ENCODE measurements at regions not wholly inside any gene's neighbourhood (a gene's known extent, or its start where the extent isn't known, plus 50 kb on each side); places are given as distances from the start of the nearest gene placed in this dataset.

DNA sequence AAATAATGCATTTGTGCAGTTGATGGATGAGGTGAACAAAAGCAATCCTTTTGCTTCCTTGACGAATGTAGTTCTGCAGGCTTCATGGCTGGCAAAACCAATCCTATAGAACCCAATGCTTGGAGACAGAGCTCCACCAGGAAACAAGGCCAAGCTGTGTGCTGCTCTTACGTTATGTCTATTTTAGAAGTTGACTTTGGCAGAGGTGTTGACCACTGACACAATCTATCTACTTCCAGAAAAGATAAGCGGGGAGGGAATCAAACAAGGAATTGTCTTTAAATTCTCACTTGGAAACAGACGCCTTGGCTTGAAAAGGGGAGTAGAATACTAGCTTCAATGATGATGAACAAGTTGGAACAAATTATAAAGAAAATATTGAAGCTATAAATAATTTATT lies 211.2 kb downstream of the SETD4 start:
- DNase-seq (ENCODE audit: low read depth in 2 of 2), result no peak

DNA sequence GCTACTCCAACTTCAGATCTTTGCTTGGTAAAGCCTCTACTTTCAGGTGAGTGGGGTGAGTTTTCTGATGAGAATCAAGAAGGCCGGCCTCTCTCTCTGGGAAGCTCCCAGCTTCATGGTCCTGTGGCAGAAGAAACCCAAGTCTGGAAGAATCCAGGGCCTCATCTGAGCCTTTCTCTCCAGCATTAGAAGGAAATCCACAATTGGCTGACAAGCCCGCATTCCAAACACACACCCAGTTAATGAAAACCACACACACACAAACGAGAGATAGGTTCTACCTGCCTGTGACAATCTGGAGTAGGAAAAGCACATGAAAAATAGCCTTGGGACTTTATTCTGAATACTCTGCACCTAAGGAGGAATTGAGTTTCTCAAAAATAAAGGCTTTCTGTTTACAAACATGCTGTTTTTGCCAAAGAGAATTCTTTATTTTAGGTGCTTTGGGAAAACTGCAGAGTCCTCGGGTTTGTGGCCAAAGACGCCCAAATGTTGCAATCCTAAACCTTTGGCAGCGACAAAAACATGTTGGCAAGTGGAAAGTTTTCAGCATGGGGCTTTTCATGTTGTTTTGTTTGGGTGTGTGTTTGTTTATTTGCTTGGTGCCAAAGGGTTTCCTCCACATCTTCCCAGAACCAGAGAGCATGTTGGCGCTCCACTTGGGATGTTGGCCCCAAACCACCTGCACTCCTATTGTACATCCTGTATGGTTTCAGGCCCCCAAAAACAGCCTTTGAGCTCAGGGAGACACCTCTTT lies 216.2 kb downstream of the SETD4 start:
- no peak for DNase-seq (ENCODE audit: low read depth in 2 of 2)

DNA sequence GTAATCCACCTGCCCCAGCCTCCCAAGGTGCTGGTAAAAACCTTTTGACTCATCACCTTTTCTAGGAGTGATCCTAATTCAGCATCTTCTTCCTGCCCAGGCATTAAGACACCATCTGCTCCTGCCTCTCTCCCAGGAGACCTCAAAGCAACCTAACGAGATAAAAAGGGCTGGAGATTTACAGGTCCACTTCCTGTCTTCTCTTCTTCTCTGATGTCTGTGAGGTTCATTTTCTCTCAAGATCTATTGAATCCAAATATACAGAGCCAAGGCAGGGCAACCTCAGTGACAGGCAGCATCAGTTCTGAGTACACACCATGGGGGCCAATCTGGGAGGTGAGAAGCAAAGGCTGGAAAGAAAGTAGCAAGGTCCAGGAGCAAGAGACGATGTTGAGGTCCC lies 219.4 kb downstream of the SETD4 start:
- no peak for DNase-seq (ENCODE audit: low read depth in 2 of 2)

DNA sequence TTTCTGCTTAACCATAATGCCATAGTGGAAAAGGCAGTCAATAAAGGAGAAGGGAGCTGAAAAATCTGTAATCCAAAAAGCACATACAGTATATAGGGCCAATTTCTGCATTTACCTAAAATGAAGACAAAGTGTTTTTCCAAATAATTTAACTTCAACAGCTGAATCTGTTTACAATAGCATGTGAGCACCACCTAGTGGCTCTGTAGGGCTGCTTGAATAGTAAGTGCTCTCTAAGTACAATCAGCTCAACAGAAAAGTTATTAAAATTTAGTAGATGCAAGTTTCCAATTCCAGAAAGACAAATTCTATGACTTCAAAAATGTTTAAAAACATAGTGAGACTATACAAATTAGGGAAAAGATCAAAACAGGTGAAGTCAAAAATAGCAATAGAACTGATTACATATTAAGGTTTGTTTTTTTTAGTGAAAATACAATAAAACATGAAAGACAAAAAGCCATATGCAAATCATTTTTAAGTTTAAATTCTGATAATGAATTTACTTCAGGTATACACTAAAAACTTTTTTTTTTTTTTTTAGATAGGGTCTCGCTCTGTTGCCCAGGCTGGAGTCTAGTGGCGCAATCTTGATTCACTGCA lies 220.0 kb downstream of the SETD4 start:
- DNase-seq (ENCODE audit: low read depth in 2 of 2), result peak; percentile 64 to 66

DNA sequence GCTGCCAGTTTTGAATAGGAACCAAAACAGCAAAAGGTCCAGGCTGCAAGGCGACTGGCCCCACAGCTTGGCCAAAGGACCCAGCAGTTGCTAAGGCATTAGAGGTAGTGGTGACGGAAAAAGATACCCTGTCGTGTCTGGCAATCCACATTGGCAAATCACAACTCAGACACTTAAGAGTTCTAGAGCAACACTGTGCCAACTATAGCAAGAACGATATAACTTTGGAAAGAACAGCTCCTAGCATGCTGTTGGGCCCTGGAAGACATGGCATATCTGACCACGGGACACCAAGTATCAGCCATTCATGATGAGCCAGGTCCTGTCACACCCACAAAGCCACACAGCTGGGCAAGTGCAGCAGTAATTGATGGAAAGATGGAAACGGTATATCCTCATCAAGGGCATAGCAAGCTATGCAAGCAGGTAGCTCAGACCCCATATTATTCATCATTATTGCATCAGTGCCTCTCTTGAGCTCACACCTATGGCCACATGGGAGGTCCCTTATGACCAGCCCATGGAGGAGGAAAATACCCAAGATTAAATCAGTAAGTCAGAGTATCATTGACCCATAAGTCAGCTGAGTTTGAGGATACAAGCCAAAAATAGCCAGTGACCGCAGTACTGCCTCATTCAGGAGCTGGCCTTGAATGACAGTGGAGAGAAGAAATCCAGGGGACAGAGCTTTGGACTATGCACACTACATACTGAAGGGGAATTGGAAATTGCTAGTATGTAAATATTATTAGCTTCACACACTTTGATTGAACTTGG lies 221.2 kb downstream of the SETD4 start:
- DNase-seq (ENCODE audit: low read depth in 2 of 2), result no peak

DNA sequence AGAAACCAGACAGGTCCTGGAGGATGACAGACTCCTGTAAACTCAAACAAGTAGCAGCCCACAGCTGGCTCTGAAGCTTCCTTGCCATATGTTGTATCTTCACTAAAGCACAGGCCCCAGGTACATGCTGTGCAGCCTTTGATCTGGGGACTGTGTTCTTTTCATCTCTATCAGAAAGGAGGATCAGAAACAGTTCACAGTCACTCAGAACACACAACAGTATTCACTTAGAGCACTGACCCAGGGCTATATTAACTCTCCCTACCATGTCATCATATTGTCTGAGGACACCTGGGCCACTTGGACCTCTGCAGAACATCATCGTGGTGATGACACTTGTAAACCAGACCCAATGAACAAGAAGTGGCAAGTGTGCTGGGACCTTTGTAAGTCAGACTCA lies 222.0 kb downstream of the SETD4 start:
- no peak for DNase-seq (ENCODE audit: low read depth in 2 of 2)

DNA sequence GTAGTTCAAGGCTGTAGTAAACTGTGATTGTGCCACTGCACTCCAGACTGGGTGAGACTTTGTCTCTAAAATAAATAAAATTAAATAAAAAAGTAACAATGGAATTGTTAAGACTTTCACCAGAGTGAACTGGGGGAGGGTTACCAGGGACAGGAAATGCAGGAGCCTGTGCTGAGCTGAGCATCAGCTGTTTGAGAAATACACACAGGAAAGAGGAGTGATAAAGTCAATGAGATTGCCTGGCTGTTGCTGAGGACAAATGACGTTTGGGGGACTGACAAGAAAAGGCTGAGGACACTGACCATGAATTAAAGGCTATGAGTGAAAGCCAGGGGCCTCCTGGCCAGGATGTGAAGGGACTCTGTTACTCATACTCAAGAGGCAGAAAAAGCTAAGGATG lies 226.3 kb downstream of the SETD4 start:
- no peak for DNase-seq (ENCODE audit: low read depth in 2 of 2)

DNA sequence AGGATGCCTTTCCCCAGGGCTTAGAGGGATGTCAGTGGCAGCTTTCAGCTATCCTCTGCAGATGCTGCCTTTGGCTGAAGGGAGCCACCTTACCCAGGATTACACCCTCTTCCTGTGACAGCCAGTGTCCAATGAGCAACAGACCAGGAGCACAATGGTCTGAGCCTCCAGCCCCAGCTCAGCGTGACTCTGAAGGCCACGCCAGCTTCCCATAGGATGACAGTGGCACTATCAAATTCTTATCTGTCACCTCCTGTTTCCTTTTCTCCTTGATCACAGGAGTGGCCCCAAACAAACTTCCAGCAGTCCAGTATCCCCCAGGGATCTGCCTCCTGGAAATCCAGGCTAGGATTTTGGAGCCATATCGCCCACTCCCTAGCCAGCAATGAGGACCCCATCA lies 226.9 kb downstream of the SETD4 start:
- no peak for DNase-seq (ENCODE audit: low read depth in 2 of 2)

DNA sequence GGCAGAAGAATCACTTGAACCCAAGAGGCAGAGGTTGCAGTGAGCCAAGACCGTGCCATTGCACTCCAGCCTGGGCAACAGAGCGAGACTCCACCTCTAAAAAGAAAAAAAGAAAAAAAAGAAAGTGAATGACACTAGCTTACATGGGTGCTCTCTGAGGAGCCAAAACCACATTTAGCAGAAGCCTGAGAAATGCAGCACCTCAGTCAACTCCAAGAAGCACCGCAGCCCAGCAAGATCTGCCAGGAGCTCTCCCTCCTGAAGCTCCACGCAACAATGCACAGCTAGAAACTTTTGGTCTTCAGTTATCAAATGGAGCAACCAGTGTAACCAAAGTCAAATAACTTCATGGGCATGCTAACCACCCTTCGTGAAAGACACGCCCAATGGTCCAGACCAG lies 229.1 kb downstream of the SETD4 start:
- no peak for DNase-seq (ENCODE audit: low read depth in 2 of 2)

DNA sequence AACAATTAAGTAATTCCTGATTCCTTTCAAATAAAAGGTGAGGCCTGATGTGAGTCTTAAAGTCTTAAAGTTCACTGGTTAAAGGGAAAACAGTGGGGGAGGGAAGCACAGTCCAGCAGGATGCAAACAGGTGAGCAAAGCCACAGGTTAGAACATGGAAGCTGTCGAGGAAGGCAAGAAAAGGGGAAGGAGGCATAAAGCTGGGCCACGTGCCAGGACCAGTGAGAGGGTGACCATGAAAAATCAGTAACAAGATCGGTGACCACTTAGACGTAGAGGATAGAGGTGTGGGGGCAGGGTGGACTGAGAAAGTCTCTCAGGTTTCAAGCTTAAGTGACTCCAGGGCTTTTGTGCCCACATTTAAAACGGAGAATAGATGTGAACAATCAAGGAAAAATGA lies 231.3 kb downstream of the SETD4 start:
- no peak for DNase-seq (ENCODE audit: low read depth in 2 of 2)

DNA sequence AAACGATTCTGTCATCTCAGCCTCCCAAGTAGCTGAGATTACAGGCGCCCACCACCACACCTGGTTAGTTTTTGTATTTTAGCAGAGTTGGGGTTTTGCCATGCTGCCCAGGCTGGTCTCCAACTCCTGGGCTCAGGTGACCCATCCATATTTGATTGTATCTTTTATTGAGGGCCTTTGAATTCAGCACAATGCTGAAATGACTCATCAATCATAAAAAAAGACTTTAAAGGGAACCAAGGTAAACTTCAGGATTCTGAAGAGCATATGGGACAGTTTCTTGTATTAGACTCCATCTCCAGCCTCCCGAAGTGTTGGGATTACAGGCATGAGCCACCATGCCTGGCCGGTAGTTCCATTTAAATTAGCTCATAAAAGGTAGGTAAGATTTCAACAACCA lies 232.2 kb downstream of the SETD4 start:
- DNase-seq (ENCODE audit: low read depth in 2 of 2), result no peak

DNA sequence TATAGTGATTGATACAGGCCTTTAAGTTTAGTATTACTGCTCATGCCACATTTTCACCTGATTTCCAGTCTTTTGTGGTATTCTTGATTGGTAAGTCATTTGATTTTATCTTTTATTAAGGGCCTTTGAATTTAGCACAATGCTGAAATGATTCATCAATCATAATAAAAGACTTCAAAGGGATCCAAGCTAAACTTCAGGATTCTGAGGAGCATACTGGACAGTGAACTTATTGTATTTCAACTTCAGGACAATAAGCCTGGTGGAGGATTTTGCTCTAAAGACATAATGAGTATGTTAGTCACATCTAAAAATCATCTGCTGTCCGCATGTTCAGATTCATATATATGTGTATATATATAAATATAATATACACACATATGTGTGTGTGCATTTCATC lies 233.3 kb downstream of the SETD4 start:
- DNase-seq (ENCODE audit: low read depth in 2 of 2), result no peak

DNA sequence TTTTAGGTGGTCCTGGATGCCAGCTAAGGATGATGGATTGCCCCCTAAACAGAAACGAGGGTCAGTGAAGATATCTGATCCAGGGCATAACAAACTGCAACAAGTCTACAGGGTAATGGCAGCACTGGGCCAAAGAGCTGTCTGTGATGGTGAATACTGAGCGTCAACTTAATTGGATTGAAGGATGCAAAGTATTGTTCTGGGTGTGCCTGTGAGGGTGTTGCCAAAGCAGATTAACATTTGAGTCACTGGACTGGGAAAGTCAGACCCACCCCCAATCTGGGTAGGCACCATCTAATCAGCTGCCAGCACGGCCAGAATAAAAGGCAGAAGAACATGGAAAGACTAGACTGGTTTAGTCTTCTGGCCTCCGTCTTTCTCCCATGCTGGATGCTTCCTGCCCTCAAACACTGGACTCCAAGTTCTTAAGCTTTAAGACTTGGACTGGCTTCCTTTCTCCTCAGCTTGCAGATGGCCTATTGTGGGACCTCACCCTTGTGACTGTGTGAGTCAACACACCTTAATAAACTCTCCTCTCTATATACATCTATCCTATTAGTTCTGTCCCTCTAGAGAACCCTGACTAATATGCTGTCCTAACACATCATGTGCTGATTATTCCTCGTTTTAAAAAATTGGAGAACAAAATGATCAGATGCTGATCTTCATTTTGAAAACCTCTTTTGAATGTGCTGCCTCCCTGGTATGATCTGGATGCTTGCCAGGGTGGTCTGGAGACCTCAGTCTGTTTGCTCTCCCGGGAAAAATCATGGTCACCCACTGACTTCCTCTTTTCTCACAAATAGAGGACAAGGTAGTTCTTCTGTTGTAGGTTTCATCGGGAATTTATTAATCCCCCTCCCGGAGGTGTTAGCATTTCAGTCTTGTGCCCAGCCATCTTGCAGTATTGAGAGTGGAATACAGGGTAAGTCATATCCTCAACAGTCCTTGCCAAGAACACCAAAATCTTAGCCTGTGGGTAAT lies 234.7 kb downstream of the SETD4 start:
- DNase-seq (ENCODE audit: low read depth in 2 of 2), result no peak

DNA sequence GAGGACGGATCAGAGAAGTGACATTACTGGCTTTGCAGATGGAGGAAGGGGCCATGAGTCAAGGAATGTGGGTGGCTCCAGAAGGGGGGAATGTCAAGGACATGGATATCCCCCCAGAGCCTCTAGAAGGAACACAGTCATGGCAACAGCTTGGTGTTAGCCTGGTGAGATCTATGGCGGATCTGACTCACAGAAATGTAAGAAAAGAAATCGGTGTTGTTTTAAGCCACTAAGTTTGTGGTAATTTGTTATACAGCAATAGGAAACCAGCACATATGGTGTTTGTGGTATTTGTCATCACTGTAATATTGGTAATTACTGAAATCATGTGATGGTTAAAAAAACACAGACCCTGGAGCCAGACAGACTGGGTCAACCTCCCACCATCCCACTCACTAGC lies 236.2 kb downstream of the SETD4 start:
- peak in 1 of 2 experiments; percentile 9 for DNase-seq (ENCODE audit: low read depth in 2 of 2)

DNA sequence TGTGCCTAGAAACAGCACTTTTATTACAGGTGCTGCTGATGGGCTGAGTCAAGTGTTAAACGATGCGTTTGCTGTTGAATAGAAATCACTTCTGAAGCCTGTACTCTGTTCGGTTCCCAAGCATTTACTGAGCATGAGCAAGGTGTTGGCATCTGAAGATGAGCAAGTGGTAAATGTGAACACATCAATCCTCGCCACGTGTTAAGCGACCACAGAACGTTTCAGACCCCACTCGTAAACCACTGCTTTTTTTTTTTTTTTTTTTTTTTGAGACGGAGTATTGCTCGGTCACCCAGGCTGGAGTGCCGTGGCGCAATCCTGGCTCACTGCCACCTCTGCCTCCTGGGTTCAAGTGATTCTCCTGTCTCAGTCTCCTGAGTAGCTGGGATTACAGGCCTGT lies 241.2 kb downstream of the SETD4 start:
- DNase-seq (ENCODE audit: low read depth in 2 of 2), result no peak

DNA sequence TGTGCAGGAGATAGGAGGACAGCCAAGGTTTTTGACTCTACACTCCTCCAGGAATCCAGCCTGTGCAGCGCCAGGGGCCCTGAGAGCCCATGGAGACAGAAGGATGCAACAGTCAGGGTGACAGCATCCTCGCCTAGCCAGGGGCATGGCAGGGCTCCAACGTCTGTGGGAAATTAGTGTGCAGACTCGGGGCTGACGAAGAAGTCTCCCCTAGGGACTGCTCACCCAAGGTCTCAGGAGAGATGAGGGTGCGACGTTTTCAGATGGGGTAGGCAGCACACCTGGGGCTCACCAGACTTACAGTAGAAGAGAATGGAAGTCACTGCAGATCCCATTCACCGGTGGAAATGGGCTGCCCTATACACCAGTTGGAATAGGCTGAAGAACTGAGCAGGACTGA lies 241.7 kb downstream of the SETD4 start:
- DNase-seq (ENCODE audit: low read depth in 2 of 2), result no peak

DNA sequence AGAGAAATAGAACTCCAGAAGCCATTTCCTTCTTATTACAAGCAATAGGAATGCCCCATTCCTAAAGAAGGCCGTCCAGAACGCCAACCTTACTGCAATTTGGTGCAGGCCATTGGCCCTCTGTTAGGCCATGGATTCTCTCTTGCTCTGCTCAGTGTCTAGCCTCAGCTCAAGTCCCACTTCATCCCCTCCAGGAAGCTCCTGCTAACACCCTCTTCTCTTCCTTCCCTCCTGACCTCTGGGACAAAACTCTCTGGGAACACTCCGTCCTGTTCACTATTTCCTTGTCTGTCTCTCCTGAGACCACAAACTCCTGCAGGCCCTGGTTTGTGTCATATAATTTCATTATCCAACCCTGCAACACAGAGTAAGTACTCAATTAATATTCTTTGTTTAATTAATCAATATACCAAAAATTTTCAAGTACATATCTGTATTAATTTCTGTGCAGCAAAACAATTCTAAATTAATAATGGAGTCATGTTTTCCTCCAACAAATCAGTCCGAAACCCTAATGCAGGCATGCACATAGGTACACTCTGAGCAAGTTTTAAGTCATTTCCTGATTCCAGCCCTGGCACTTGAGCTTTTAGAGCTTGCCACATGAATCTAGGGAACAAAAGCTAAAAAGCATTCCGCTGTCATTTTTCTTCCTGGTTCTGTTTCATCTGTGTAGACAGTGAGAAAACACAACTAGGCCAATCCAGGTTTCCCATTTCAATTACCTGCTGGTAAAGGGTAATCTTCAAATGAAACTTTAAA lies 245.3 kb downstream of the SETD4 start:
- DNase-seq (ENCODE audit: low read depth in 2 of 2), result no peak

DNA sequence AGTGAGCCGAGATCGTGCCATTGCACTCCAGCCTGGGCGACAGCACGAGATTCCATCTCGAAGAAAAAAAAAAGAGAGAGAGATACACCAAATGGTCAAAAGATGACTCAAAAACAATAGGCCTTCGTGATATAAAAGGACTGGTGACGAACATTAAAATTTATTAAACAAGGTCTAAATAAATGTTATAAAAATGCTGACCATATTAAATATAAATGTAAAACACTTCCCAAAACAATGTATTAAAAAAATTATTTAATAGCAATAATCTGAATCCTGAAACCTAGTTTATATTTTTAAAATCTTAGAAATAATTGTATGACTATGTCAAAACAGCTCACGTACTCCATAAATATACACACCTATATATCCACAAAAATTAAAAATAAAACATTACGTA lies 247.6 kb downstream of the SETD4 start:
- DNase-seq (ENCODE audit: low read depth in 2 of 2), result no peak

DNA sequence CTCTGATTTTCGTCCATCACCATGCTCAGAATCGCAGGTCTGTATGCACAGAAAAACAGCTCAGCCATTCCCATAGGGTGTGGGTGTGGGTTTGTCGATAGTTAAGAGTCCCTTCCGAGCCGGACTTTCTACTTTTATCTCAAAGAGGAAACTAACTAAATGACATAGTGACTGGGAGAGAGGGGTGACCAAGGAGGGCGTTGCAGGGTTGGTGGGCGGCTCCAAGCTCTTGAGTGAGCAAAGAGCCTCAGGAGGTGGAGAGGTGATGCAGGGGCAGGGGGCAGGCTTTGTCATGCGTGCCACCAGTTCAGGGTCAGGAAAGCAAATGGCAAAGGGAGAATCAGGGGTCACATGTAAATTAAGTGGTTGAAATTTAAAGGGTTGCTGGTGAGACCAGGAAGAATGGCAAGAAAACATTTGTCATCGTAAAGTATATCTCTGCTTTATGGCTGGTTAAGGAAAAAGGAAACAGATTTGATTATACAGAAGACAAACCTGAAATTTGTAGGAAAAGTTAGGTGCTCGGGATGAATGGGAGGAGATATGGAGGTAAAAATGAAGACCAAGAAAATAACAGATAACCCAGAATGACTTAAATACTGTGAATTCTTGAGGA lies 249.0 kb downstream of the SETD4 start:
- DNase-seq (ENCODE audit: low read depth in 2 of 2), result no peak

DNA sequence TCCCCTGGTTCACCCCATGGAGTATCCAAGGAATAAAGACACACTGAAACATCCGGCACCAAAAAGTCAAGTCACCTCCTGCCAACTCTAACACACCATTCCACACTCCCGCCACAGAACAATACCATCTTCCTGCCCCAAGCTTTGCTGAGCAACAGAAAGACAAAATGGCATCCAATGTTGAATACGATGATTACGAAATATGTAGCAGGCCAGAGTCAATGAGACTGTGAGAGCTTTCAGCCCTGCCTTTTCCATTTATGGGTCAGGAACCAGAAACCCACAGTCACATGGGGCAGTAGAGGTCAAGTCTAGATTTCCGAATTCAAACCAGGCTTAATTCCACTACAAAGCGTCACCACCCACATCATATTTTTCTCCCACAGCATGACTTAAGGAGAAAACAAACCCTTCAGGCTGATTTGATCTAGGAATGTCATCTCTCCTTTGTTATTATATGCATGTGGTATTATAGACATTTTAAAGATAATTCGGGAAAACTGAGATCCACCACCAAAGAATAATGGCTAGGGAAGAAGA lies 249.8 kb downstream of the SETD4 start:
- no peak for DNase-seq (ENCODE audit: low read depth in 2 of 2)
